Ovary (tissue), 7 donors: ENCODE measurements at regions not wholly inside any gene's neighbourhood (a gene's known extent, or its start where the extent isn't known, plus 50 kb on each side); places are given as distances from the start of the nearest gene placed in this dataset.

Source experiments
- DNase-seq, 5 donors: peaks; one replicate each; pipeline ENCODE4 v3.0.0-alpha.2; 2019 to 2020
- H3K27ac ChIP-seq, 2 donors: fragments of 200-600 bp; one replicate each; pipeline versions ENCODE4 v1.5.1 to v1.8.0; 2019 to 2022
- H3K27me3 ChIP-seq: fragments of 200-600 bp; one replicate; pipeline ENCODE4 v1.8.0; 2022
- H3K36me3 ChIP-seq: fragments of 200-600 bp; sonication (generic); one replicate; pipeline ENCODE4 v1.5.1; 2019
- H3K4me1 ChIP-seq: one replicate; pipeline ENCODE4 v1.8.1; 2013; ENCODE audit warnings: mild to moderate bottlenecking, moderate library complexity; ENCODE audit not compliant: insufficient read depth
- H3K4me3 ChIP-seq: fragments of 200-600 bp; sonication (generic); one replicate; pipeline ENCODE4 v1.5.1; 2017
- H3K9me3 ChIP-seq, 2 donors: fragments of 200-600 bp in 1 of 2; sonication (generic) in 1 of 2; one replicate each; pipeline versions ENCODE4 v1.5.1 to v1.8.1; 2013 to 2019; ENCODE audit warnings: mild to moderate bottlenecking in 1 of 2, moderate library complexity in 1 of 2
- CTCF ChIP-seq, 3 donors: fragments of 450-650 bp in 2 of 3; fragments of 200-600 bp in 1 of 3; IDR thresholded peaks; one replicate each; pipeline versions ENCODE4 v1.5.1 to v1.8.0; 2016 to 2022; ENCODE audit warnings: antibody characterized with exemption in 3 of 3, mild to moderate bottlenecking in 1 of 3
- EP300 ChIP-seq: sonication (generic); formaldehyde crosslinking; IDR thresholded peaks from one replicate; pipeline ENCODE4 v1.6.1; 2017; ENCODE audit warnings: antibody characterized with exemption
- POLR2A ChIP-seq: fragments of 450-650 bp; IDR thresholded peaks from one replicate; pipeline ENCODE4 v1.6.1; 2017; ENCODE audit warnings: antibody characterized with exemption, mild to moderate bottlenecking, moderate library complexity
- WGBS, 3 donors: extraction: QIAGEN DNeasy Blood & Tissue Kit in 1 of 3; methylation state at CpG; one replicate each; pipeline versions ENCODE4 v1.1.5 to v1.1.7; 2013 to 2017; 5-methylcytosine and 5-hydroxymethylcytosine counted together
- intact Hi-C, 4 donors: fragments of 100-400 bp; cut with DNase I; formaldehyde crosslinking; loops; one replicate each; pipeline versions ENCODE4 v1.11.0 to v1.15.1; 2022 to 2023
- donor health status: DM: no; HTN: no; CAD: no; lungs with moderate emphysema.
- donor health status: DM: no; HTN: no; CAD: no.
- donor health status: Bipolar disorder and iron deficiency.
- donor health status: DM: no; HTN: no; CAD: no.
- donor health status: DM: yes; HTN: yes; CAD: no.

GRCh38 chr2:199105826-199106225 is 351.9 kb downstream of the SATB2 start:
- H3K36me3 ChIP-seq, result no peaks in the 10 kb centered on the region
- TF ChIP-seq CTCF (IDR thresholded peaks at IDR 0.05) (no peak), POLR2A (no peak), EP300 (no peak)
- H3K27me3 ChIP-seq, result no peaks in the 10 kb centered on the region
- no peak for DNase-seq
- no peaks in the 10 kb centered on the region for H3K4me1 ChIP-seq
- no peak overlapping the region for H3K27ac ChIP-seq
- no peak overlapping the region for H3K4me3 ChIP-seq
- no peaks in the 10 kb centered on the region for H3K9me3 ChIP-seq
- WGBS, 3 donors, result 72 to 76% (median 73%) methylated on average over 3 of the region's 3 CpGs
- intact Hi-C loops, result no loop called here

- DNase-seq, result no peak
- Histone ChIP-seq H3K27ac (no peak overlapping the region), H3K36me3 (no peaks in the 10 kb centered on the region), H3K4me1 (no peaks in the 10 kb centered on the region), H3K4me3 (no peak overlapping the region), H3K9me3 (no peaks in the 10 kb centered on the region), H3K27me3 (no peaks in the 10 kb centered on the region)
- intact Hi-C loops, result no loop called here
- 91 to 94% (median 91%) methylated on average over 3 of the region's 3 CpGs for WGBS, 3 donors
- TF ChIP-seq EP300 (no peak), POLR2A (no peak), CTCF (IDR thresholded peaks at IDR 0.05) (no peak)
Observed at GRCh38 chr2:199101487-199101886, 356.3 kb downstream of the SATB2 start.

GRCh38 chr2:199100326-199101110 is 357.2 kb downstream of the SATB2 start:
- DNase-seq, result no peak
- 78 to 85% (median 79%) methylated on average over 4 of the region's 4 CpGs for WGBS, 3 donors
- H3K36me3 ChIP-seq, result no peaks in the 10 kb centered on the region
- no peaks in the 10 kb centered on the region for H3K4me1 ChIP-seq
- no peaks in the 10 kb centered on the region for H3K9me3 ChIP-seq
- H3K27me3 ChIP-seq, result no peaks in the 10 kb centered on the region
- intact Hi-C loops, result no loop called here
- no peak overlapping the region for H3K4me3 ChIP-seq
- TF ChIP-seq CTCF (IDR thresholded peaks at IDR 0.05) (no peak), EP300 (no peak)
- H3K27ac ChIP-seq, result no peak overlapping the region

GRCh38 chr2:199092419-199092818 is 365.3 kb downstream of the SATB2 start:
- Histone ChIP-seq H3K9me3 (no peaks in the 10 kb centered on the region), H3K36me3 (no peaks in the 10 kb centered on the region), H3K27me3 (no peaks in the 10 kb centered on the region), H3K27ac (no peak overlapping the region), H3K4me1 (no peaks in the 10 kb centered on the region), H3K4me3 (no peak overlapping the region)
- DNase-seq, result no peak
- 82 to 90% (median 85%) methylated on average over 1 to 2 of the region's 2 CpGs for WGBS, 3 donors
- intact Hi-C loops, result no loop called here
- TF ChIP-seq CTCF (IDR thresholded peaks at IDR 0.05) (no peak), POLR2A (no peak)
